ENCODE measurements at regions not wholly inside any gene's neighbourhood (a gene's known extent, or its start where the extent isn't known, plus 50 kb on each side); places are given as distances from the start of the nearest gene placed in this dataset.

DNA sequence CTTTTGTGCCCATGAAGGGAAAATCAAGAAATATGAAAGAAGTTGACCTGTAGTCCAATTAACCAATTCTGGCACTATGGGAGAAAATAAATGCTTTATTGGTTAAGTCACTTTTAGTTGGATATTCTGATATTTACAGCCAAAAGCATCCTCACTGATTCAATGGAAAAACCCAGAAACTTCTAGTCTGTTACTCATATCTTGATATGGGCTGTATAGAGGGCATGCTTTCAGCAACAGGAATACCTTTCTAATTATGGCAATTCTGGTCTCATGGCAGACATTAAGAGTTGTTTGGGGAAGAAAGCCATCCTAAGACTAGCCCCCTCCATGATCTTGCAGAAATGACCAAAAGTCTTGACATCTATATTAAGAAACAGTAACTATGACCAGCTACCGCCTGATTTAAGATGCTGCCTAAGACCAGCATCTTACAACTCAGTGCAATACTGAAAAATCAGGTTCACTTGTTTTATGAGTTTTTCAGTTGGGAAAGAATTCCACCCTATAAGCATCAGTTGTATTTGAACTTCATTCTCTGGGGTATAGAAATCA, 91.5 kb upstream of the VAV3 start:
- TF ChIP-seq, protein P1, sequence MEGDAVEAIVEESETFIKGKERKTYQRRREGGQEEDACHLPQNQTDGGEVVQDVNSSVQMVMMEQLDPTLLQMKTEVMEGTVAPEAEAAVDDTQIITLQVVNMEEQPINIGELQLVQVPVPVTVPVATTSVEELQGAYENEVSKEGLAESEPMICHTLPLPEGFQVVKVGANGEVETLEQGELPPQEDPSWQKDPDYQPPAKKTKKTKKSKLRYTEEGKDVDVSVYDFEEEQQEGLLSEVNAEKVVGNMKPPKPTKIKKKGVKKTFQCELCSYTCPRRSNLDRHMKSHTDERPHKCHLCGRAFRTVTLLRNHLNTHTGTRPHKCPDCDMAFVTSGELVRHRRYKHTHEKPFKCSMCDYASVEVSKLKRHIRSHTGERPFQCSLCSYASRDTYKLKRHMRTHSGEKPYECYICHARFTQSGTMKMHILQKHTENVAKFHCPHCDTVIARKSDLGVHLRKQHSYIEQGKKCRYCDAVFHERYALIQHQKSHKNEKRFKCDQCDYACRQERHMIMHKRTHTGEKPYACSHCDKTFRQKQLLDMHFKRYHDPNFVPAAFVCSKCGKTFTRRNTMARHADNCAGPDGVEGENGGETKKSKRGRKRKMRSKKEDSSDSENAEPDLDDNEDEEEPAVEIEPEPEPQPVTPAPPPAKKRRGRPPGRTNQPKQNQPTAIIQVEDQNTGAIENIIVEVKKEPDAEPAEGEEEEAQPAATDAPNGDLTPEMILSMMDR (IDR thresholded peaks at IDR 0.05; ENCODE audit: low read depth, low read length) = no peak
- TF ChIP-seq, protein P2, sequence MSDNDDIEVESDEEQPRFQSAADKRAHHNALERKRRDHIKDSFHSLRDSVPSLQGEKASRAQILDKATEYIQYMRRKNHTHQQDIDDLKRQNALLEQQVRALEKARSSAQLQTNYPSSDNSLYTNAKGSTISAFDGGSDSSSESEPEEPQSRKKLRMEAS (IDR thresholded peaks at IDR 0.05; ENCODE audit: low read depth, low read length) = no peak
- TF ChIP-seq POLR2A (IDR thresholded peaks at IDR 0.05; ENCODE audit: extremely low read depth, insufficient read length) (no peak), MYC (IDR thresholded peaks at IDR 0.05; ENCODE audit: low read depth, low read length) (no peak)
- DNase-seq (ENCODE audit: low read depth) = no peak
- no peak overlapping the region for H3K4me3 ChIP-seq (ENCODE audit: low read depth, low read length)

DNA sequence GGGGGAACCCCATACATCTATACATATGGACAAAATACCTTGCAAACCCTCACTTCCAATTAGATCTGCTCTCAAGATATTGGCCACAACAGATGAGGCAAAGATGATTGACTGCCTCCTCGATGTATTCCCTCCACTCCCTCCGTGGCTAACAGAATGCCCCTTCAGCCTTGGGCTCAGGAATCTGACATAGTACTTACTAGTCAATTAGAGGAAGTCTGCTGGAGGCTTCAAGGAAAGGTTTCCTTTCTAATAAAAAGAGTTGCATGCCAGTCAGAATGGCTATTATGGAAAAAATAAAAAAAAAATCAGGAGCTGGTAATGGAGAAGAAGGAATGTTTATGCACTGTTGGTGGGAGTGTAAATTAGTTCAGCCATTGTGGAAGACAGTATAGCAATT, 90.4 kb upstream of the VAV3 start:
- no peak for DNase-seq (ENCODE audit: low read depth)
- H3K4me3 ChIP-seq (ENCODE audit: low read depth, low read length) = no peak overlapping the region
- TF ChIP-seq POLR2A (IDR thresholded peaks at IDR 0.05; ENCODE audit: extremely low read depth, insufficient read length) (no peak), MYC (IDR thresholded peaks at IDR 0.05; ENCODE audit: low read depth, low read length) (no peak)
- TF ChIP-seq, protein P1 (IDR thresholded peaks at IDR 0.05; ENCODE audit: low read depth, low read length) = no peak
- TF ChIP-seq, protein P2 (IDR thresholded peaks at IDR 0.05; ENCODE audit: low read depth, low read length) = no peak

DNA sequence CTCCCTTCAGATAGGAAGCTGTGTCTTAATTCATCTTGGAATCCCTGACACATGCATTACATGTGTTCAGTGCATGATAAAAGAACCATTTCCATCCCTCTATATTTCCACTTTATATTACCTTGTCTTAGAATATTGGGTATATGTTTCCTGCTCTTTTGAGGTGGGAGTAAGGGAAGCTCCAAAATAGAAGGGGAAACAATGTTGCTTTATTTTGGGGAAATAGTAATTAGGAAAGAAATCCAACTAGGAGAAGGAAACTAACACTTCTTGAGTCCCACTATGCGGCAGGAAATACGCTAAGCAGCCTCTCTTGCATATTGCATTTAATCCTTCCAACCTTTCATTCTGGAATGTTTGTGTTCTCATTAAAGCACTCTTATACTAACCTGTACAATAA, 89.4 kb upstream of the VAV3 start:
- TF ChIP-seq, protein P1 (IDR thresholded peaks at IDR 0.05; ENCODE audit: low read depth, low read length) = no peak
- TF ChIP-seq MYC (IDR thresholded peaks at IDR 0.05; ENCODE audit: low read depth, low read length) (no peak), POLR2A (IDR thresholded peaks at IDR 0.05; ENCODE audit: extremely low read depth, insufficient read length) (no peak)
- TF ChIP-seq, protein P2 (IDR thresholded peaks at IDR 0.05; ENCODE audit: low read depth, low read length) = no peak
- no peak for DNase-seq (ENCODE audit: low read depth)
- no peak overlapping the region for H3K4me3 ChIP-seq (ENCODE audit: low read depth, low read length)

DNA sequence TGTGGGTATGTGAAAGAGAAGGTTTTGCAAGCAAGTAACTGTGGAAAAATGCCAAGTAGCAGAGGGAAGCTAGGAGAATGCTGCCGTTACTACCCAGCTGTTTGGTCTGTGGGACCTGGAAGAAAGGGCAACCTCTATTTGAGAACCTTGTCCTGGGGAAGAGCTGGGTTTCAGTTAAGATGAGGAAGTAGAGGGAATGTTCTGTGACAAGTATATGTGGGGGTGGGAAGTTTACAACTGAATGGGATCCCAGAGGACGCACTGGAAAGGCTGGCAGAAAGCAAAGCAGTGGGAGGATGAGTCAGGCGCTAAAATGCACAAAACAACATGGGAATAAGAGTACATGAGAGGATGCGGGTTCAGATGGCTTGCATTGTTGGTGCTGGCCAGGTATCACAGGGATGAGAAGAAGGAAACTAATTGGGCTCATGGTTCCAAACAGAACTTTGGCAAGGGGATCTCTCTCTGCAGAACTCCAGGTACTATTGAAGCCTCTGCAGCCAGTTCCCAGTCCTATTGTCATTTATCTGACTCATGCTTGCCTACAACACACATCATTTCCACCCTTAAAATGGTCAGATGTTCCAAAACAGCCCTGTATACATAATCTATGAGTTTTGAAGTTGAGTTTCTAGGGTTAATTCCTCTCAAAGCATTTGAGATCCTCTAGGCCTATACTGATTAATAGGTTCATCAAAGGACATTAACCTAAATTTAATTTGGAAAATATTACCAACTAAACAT, 88.5 kb upstream of the VAV3 start:
- DNase-seq (ENCODE audit: low read depth) = peak; percentile 18
- TF ChIP-seq POLR2A (IDR thresholded peaks at IDR 0.05; ENCODE audit: extremely low read depth, insufficient read length) = no peak
- no peak for TF ChIP-seq MYC (IDR thresholded peaks at IDR 0.05; ENCODE audit: low read depth, low read length)
- TF ChIP-seq, protein P1 (IDR thresholded peaks at IDR 0.05; ENCODE audit: low read depth, low read length) = no peak
- TF ChIP-seq, protein P2 (IDR thresholded peaks at IDR 0.05; ENCODE audit: low read depth, low read length) = no peak
- H3K4me3 ChIP-seq (ENCODE audit: low read depth, low read length) = no peak overlapping the region

DNA sequence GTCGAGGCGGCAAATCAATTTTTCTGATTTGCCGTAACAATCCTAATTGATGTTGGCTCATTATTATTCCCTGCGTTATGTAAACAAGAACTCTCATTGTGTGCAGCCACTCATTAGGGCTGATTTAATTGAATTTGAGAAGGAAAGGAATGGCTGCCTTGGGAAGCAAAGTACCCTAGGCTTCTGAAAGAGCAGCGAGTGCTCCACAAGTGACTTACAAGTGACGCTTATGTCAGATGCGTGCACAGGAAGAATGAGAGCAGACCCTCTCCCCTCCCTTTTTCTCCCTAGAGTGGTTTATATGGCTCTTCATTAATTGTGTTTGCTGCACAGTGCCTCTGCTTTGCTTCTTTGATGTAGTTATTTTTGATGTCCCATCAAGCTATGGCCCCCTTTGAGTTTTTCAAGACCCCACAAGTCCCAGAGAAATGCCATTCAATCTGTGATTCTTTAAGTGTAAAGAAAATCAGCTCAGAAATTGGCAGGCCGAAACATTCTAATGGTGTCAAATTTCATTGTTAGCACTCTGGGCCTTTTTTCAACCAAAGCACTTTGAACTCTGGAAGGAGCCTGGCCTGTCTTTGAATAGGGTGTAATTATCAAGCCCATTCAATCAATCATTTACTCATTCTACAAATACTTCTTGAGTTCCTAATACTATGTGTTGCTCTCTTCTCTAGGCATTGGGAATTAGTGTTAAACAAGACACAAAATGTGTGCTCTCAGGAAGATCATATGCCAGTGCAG, 86.8 kb upstream of the VAV3 start:
- DNase-seq (ENCODE audit: low read depth) = no peak
- TF ChIP-seq, protein P1 (IDR thresholded peaks at IDR 0.05; ENCODE audit: low read depth, low read length) = no peak
- TF ChIP-seq, protein P2 (IDR thresholded peaks at IDR 0.05; ENCODE audit: low read depth, low read length) = no peak
- TF ChIP-seq MYC (IDR thresholded peaks at IDR 0.05; ENCODE audit: low read depth, low read length) (no peak), POLR2A (IDR thresholded peaks at IDR 0.05; ENCODE audit: extremely low read depth, insufficient read length) (no peak)
- H3K4me3 ChIP-seq (ENCODE audit: low read depth, low read length) = no peak overlapping the region
